ENCODE measurements at regions not wholly inside any gene's neighbourhood (a gene's known extent, or its start where the extent isn't known, plus 50 kb on each side); places are given as distances from the start of the nearest gene placed in this dataset.
"Not testable (repeated sequence)": the region's sequence is repeated elsewhere in the genome, so short reads cannot be mapped to it uniquely, and the experiment has no call there.

- intact Hi-C loops (cut with DNase I, micrococcal nuclease); DNase-seq: not testable (repeated sequence)
- peak; percentile 61 for ATAC-seq
Observed at GRCh38 chr7:128561116-128561722, 84.7 kb downstream of the METTL2B start.

GRCh38 chr7:128562795-128563194 is 86.2 kb downstream of the METTL2B start:
- intact Hi-C loops (cut with DNase I, micrococcal nuclease); ATAC-seq; DNase-seq: not testable (repeated sequence)

GRCh38 chr7:128564123-128564700 is 87.7 kb downstream of the METTL2B start:
- DNase-seq; intact Hi-C loops (cut with DNase I, micrococcal nuclease): not testable (repeated sequence)
- peak; percentile 47 for ATAC-seq

GRCh38 chr7:128564932-128565864 is 88.7 kb downstream of the METTL2B start:
- intact Hi-C loops (cut with DNase I, micrococcal nuclease); DNase-seq: not testable (repeated sequence)
- ATAC-seq: peak; percentile 72

GRCh38 chr7:128575277-128575676 is 96.8 kb upstream of the GARIN1A start:
- intact Hi-C loops (cut with DNase I, micrococcal nuclease); DNase-seq; ATAC-seq: not testable (repeated sequence)

- DNase-seq; intact Hi-C loops (cut with DNase I, micrococcal nuclease); ATAC-seq: not testable (repeated sequence)
Observed at GRCh38 chr7:128576953-128577352, 95.1 kb upstream of the GARIN1A start.

- intact Hi-C loops (cut with DNase I, micrococcal nuclease); ATAC-seq; DNase-seq: not testable (repeated sequence)
Observed at GRCh38 chr7:128579843-128580242, 92.2 kb upstream of the GARIN1A start.

- ATAC-seq; intact Hi-C loops (cut with DNase I, micrococcal nuclease); DNase-seq: not testable (repeated sequence)
Observed at GRCh38 chr7:128581100-128581499, 91.0 kb upstream of the GARIN1A start.

GRCh38 chr7:128581825-128582561 is 90.1 kb upstream of the GARIN1A start:
- DNase-seq; intact Hi-C loops (cut with DNase I, micrococcal nuclease): not testable (repeated sequence)

GRCh38 chr7:128586715-128587114 is 85.4 kb upstream of the GARIN1A start:
- intact Hi-C loops (cut with DNase I, micrococcal nuclease); ATAC-seq; DNase-seq: not testable (repeated sequence)

More at GRCh38 chr7:128581825-128582561, 90.1 kb upstream of the GARIN1A start:
- ATAC-seq: not testable (repeated sequence)

GRCh38 chr7:128591705-128592104 is 80.4 kb upstream of the GARIN1A start:
- intact Hi-C loops (cut with DNase I, micrococcal nuclease): no loop called here
- ATAC-seq (no peak), DNase-seq (no peak)

- intact Hi-C loops (cut with DNase I, micrococcal nuclease); ATAC-seq; DNase-seq: not testable (repeated sequence)
Observed at GRCh38 chr7:128592209-128592608, 79.9 kb upstream of the GARIN1A start.

- intact Hi-C loops (cut with DNase I, micrococcal nuclease); DNase-seq; ATAC-seq: not testable (repeated sequence)
Observed at GRCh38 chr7:128594061-128594460, 78.0 kb upstream of the GARIN1A start.

- peak; percentile 19 for ATAC-seq
- intact Hi-C loops (cut with DNase I, micrococcal nuclease): not testable (repeated sequence)
Observed at GRCh38 chr7:128596336-128597128, 75.6 kb upstream of the GARIN1A start.

GRCh38 chr7:128598946-128599345 is 73.1 kb upstream of the GARIN1A start:
- ATAC-seq; intact Hi-C loops (cut with DNase I, micrococcal nuclease); DNase-seq: not testable (repeated sequence)

More at GRCh38 chr7:128596336-128597128, 75.6 kb upstream of the GARIN1A start:
- DNase-seq: not testable (repeated sequence)

- DNase-seq (peak in 1 of 2 donors; percentile 11), ATAC-seq (peak; percentile 91)
- intact Hi-C loops (cut with DNase I, micrococcal nuclease): not testable (repeated sequence)
Observed at GRCh38 chr7:128608678-128609421, 63.2 kb upstream of the GARIN1A start.

- DNase-seq; intact Hi-C loops (cut with DNase I, micrococcal nuclease); ATAC-seq: not testable (repeated sequence)
Observed at GRCh38 chr7:128613366-128613765, 58.7 kb upstream of the GARIN1A start.

All from left colon (tissue), 2 donors.